PFSK-1 (cell line): ENCODE measurements at regions not wholly inside any gene's neighbourhood (a gene's known extent, or its start where the extent isn't known, plus 50 kb on each side); places are given as distances from the start of the nearest gene placed in this dataset.

ENCODE experiments used
- FOXP2 ChIP-seq: optimal IDR thresholded peaks from 2 replicates; pipeline ENCODE3; 2011; ENCODE audit warnings: borderline replicate concordance, control low read depth, inconsistent platforms; ENCODE audit not compliant: insufficient read depth; ENCODE audit errors: extremely low read length, extremely low read depth
- POLR2AphosphoS5 ChIP-seq: IDR thresholded peaks from 2 replicates; pipeline ENCODE4 v1.6.1; 2012; ENCODE audit warnings: low read depth, mild to moderate bottlenecking, control low read depth, low read length, moderate library complexity
- TAF1 ChIP-seq: IDR thresholded peaks from 2 replicates; pipeline ENCODE4 v1.6.1; 2012; ENCODE audit warnings: low read length, control low read depth, borderline replicate concordance; ENCODE audit not compliant: insufficient read depth
- TF ChIP-seq, protein P1 (sequence below), 2 experiments: IDR thresholded peaks; 2 replicates each; pipeline versions ENCODE4 v1.6.1 to v1.8.0; 2011 to 2012; ENCODE audit warnings: low read depth in 2 of 2, low read length in 2 of 2, control low read depth in 1 of 2, inconsistent platforms in 1 of 2, mild to moderate bottlenecking in 1 of 2, moderate library complexity in 1 of 2; ENCODE audit not compliant: insufficient read depth in 1 of 2

DNA sequence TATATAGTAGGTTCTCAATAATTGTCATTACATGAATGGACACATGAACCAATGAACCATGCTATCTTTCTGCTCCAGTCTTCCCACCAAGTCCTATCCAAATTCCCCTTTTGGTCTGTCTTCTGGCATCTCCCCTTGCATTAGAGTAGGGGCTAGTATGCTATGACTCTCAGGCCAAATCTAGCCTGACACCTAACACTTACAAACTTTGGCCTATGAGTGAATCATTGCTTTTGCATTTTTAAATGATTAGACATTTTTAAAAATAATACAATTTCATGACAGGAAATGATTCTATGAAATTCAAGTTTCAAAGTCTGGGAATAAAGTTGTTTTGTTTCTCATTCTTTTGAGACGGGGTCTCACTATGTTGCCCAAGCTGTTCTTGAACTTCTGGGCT lies 102.5 kb upstream of the MAF start:
- TF ChIP-seq, protein P1, sequence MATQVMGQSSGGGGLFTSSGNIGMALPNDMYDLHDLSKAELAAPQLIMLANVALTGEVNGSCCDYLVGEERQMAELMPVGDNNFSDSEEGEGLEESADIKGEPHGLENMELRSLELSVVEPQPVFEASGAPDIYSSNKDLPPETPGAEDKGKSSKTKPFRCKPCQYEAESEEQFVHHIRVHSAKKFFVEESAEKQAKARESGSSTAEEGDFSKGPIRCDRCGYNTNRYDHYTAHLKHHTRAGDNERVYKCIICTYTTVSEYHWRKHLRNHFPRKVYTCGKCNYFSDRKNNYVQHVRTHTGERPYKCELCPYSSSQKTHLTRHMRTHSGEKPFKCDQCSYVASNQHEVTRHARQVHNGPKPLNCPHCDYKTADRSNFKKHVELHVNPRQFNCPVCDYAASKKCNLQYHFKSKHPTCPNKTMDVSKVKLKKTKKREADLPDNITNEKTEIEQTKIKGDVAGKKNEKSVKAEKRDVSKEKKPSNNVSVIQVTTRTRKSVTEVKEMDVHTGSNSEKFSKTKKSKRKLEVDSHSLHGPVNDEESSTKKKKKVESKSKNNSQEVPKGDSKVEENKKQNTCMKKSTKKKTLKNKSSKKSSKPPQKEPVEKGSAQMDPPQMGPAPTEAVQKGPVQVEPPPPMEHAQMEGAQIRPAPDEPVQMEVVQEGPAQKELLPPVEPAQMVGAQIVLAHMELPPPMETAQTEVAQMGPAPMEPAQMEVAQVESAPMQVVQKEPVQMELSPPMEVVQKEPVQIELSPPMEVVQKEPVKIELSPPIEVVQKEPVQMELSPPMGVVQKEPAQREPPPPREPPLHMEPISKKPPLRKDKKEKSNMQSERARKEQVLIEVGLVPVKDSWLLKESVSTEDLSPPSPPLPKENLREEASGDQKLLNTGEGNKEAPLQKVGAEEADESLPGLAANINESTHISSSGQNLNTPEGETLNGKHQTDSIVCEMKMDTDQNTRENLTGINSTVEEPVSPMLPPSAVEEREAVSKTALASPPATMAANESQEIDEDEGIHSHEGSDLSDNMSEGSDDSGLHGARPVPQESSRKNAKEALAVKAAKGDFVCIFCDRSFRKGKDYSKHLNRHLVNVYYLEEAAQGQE (IDR thresholded peaks at IDR 0.05; ENCODE audit: insufficient read depth in 1 of 2, low read depth in 2 of 2, low read length in 2 of 2): no peak
- TF ChIP-seq TAF1 (no peak), POLR2AphosphoS5 (no peak), FOXP2 (no peak)
